NCI-H2171 (cell line): ENCODE measurements at regions not wholly inside any gene's neighbourhood (a gene's known extent, or its start where the extent isn't known, plus 50 kb on each side); places are given as distances from the start of the nearest gene placed in this dataset.
"Not testable (repeated sequence)": the region's sequence is repeated elsewhere in the genome, so short reads cannot be mapped to it uniquely, and the experiment has no call there.

Experiments used
- DNase-seq: peaks from one replicate; lab custom pipeline; 2025; lab: John Stamatoyannopoulos, UW

GRCh38 chr6:3619201-3619600 lies 132.3 kb downstream of the PXDC1 start:
- no peak for DNase-seq

GRCh38 chr6:3618642-3619041 lies 132.9 kb downstream of the PXDC1 start:
- DNase-seq, result no peak

DNA sequence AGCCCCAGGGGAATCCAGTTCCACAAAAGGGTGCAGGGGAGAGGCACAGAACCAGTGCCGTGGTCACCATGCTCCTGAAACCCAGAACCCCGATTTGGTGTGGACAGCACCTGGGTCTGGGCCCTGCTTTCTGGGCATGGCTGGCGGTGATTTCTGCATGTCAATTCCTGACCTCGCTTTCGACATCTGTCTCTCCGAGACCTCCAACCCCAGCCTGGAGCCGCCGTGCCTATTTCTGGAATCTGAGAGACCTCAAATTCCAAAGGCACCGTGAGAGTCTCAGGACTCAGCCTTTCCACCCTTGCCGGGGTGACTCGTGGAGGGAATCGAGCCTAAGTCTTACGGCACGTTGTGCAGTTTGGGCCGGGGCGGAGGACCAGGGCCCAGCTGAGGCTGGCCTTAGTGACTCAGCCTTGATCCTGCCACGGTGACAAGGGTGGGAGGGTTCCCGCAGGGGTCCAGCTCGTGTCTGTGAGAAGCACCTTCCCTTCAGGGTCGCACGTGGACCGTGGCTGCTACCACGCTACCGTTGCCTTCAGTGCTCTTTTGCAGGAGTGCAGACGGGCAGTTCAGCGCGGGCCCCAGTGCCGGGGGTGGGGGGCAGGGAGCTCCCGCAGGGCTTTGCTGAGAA lies 133.7 kb downstream of the PXDC1 start:
- DNase-seq, result no peak

DNA sequence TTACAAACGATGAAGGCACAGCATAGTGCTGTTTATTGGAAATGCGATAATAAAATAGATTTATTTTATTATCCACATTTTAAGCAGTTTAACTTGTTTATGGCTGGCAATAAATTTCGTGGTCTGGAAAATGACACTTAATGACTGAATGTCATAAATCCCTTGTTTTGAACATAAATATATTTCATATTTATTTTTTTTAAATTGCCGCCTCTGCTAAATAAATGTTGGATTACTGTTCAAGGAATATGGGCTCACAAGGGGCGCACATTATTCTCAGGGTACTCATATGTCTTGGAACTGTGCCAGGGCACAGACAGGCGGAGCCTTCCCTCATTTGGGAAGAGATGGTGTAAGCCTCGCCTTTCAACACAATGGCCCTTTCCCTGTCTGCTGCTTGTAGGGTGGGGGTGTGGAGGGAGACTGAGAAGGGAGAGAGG lies 134.3 kb downstream of the PXDC1 start:
- DNase-seq, result peak; percentile 48

GRCh38 chr6:3616565-3617176 lies 134.8 kb downstream of the PXDC1 start:
- no peak for DNase-seq

DNA sequence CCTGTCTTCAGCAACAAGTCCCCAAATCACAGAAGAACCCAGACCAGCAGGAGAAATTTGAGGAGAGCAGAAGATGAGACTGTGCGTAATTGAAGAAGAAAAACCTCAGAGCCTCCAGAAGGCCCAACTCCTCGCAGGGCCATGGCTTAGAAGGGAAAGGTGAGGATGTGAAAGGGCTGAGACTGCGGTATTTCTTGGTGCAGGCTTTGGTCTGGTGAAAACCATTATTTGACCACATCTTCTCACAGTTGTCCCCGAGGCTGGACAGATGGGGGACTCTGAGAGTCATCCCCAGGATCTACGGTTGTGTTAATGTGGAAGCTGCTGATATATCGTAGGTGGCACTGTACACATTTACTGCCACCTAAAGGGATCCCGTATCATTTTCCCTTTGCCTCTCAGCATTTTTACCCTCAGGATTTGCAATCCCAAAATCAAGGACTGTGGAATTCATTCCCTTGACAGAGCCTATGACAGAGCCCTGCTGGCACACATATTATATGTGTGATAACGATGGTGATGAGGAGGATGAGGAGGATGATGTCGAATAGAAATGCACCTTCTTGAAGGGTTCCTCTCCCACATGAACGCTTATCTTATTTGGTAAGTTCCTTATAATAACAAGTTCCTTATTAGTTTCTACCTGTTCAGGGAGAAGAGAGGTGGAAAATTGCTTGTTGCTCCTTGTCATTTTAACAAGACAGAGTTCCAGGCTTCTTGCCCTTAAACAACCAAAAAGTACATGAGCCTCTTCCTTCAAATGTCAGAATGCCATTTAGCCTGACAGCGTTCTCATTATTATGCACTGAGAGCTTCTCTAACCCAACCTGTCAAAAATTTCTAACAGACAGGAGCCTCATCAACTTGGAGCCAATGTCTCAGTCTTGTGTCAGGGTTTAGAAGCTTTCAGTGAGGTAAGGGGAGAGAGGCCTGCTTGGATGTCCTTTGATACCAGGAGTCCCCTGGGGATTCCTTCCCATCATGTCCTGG lies 135.8 kb downstream of the PXDC1 start:
- DNase-seq, result no peak

DNA sequence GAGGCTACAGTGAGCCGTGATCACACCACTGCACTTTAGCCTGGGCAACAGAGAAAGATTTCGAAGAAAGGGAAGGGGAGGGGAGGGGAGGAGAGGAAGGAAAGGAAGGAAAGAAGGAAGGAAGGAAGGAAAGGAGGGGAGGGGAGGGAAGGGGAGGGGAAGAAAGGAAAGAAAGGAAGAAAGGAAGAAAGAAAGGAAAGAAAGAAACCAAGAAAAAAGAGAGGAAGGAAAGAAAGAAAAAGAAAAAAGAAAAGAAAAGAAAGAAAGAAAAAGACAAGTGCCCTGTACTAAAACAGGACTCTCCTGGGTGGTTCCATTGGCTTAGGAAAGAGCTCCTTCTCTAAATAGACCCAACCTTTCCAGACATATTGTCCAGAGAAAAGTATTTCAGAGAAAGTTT lies 136.6 kb downstream of the PXDC1 start:
- DNase-seq, result no peak

GRCh38 chr6:3613565-3613964 lies 137.9 kb downstream of the PXDC1 start:
- not testable (repeated sequence) for DNase-seq

GRCh38 chr6:3612341-3613041 lies 139.0 kb downstream of the PXDC1 start:
- peak; percentile 63 for DNase-seq

- peak; percentile 52 for DNase-seq
These were observed 140.6 kb downstream of the PXDC1 start for GRCh38 chr6:3610921-3611320.

DNA sequence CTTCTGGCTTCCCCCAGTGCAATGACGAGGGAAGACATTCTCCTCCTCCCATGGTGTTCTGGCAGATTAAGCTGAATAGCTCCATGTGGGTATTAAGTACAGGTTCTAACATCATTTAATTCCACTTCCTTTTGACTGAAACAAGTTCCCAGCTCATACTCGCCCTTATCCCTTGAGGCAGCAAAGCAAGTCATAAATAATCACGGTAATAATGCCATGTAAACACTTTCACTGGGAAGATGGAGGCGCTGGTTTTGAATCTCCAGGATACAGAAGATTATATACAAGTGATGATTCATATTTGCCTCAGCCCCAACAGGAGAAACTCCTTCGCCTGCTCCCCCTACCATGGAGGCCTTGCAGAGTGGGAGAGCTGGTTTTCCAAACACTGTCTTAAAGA lies 141.3 kb downstream of the PXDC1 start:
- no peak for DNase-seq

GRCh38 chr6:3609388-3609787 lies 142.1 kb downstream of the PXDC1 start:
- DNase-seq, result no peak

GRCh38 chr6:3608159-3608558 lies 143.4 kb downstream of the PXDC1 start:
- no peak for DNase-seq

DNA sequence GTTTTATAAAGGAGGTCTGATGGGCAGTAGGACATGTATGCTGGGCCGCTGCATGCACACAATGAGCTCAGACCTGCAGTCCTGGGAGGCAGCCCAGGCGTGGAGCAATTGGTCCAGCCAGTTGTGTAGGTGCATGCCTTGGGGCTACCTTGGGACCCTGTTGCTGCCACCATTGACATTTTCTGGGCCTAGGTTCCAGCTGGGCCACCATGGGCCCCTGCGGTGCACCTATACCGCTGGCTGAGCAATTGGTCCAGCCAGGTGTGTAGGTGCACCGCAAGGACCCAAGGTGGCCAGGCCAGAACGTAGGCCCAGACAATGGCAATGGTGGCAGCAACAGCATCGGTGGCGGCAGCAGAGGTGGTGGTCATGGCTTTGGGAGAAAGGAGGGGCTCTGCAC lies 143.9 kb downstream of the PXDC1 start:
- no peak for DNase-seq

GRCh38 chr6:3607171-3607570 lies 144.3 kb downstream of the PXDC1 start:
- no peak for DNase-seq

- DNase-seq, result no peak
These were observed 146.7 kb upstream of the SLC22A23 start for GRCh38 chr6:3603340-3604130.

- no peak for DNase-seq
These were observed 144.7 kb upstream of the SLC22A23 start for GRCh38 chr6:3601570-3601969.

DNA sequence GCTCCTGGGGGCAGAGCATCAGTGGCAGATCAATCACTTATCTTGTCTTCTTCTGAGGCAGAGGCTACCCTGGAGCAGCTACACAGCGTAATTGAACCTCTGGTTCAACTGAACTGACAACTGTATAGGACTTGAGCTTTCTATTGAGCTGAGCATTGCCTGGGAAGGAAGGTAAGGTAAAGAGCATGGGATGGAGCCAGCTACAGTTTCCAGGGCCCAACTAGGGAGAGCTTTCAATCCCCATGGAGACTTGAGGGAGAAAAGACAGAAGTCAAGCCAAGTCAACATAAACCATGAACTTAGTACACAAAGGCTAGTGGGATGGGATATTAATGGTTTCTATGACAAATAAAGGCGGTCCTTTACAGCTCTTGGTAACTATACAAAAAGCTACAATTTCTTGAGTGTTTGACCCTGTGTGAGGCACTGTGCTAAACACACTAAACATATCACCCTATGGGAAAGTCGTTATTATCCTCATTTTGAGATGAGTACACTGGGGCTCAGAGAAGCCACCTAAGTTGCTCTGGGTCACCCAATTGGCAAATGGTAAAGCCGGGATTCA lies 140.7 kb upstream of the SLC22A23 start:
- DNase-seq, result no peak

GRCh38 chr6:3596766-3597165 lies 139.9 kb upstream of the SLC22A23 start:
- DNase-seq, result no peak

- DNase-seq, result no peak
These were observed 137.4 kb upstream of the SLC22A23 start for GRCh38 chr6:3594201-3594600.

- no peak for DNase-seq
These were observed 136.3 kb upstream of the SLC22A23 start for GRCh38 chr6:3593161-3593560.
